ENCODE measurements at regions not wholly inside any gene's neighbourhood (a gene's known extent, or its start where the extent isn't known, plus 50 kb on each side); places are given as distances from the start of the nearest gene placed in this dataset.
"Not testable (repeated sequence)": the region's sequence is repeated elsewhere in the genome, so short reads cannot be mapped to it uniquely, and the experiment has no call there.

- no peak for DNase-seq (ENCODE audit: low read depth in 2 of 2)
Measured at GRCh38 chr3:153830552-153830951, 290.6 kb upstream of the ARHGEF26 start.

- no peak for DNase-seq (ENCODE audit: low read depth in 2 of 2)
Measured at GRCh38 chr3:153835540-153835939, 285.6 kb upstream of the ARHGEF26 start.

GRCh38 chr3:153840487-153840886 is 280.7 kb upstream of the ARHGEF26 start:
- DNase-seq (ENCODE audit: low read depth in 2 of 2): no peak

- no peak for DNase-seq (ENCODE audit: low read depth in 2 of 2)
Measured at GRCh38 chr3:153843994-153844393, 277.2 kb upstream of the ARHGEF26 start.

GRCh38 chr3:153845311-153845710 is 275.9 kb upstream of the ARHGEF26 start:
- DNase-seq (ENCODE audit: low read depth in 2 of 2): no peak

GRCh38 chr3:153848702-153849101 is 272.5 kb upstream of the ARHGEF26 start:
- DNase-seq (ENCODE audit: low read depth in 2 of 2): no peak

- DNase-seq (ENCODE audit: low read depth in 2 of 2): no peak
Measured at GRCh38 chr3:153852355-153852754, 268.8 kb upstream of the ARHGEF26 start.

GRCh38 chr3:153853163-153853562 is 268.0 kb upstream of the ARHGEF26 start:
- DNase-seq (ENCODE audit: low read depth in 2 of 2): no peak

- DNase-seq (ENCODE audit: low read depth in 2 of 2): no peak
Measured at GRCh38 chr3:153855772-153856171, 265.4 kb upstream of the ARHGEF26 start.

GRCh38 chr3:153856932-153857331 is 264.3 kb upstream of the ARHGEF26 start:
- no peak for DNase-seq (ENCODE audit: low read depth in 2 of 2)

- DNase-seq (ENCODE audit: low read depth in 2 of 2): no peak
Measured at GRCh38 chr3:153864793-153865192, 256.4 kb upstream of the ARHGEF26 start.

GRCh38 chr3:153866901-153867300 is 254.3 kb upstream of the ARHGEF26 start:
- no peak for DNase-seq (ENCODE audit: low read depth in 2 of 2)

GRCh38 chr3:153874348-153874747 is 246.8 kb upstream of the ARHGEF26 start:
- not testable (repeated sequence) for DNase-seq (ENCODE audit: low read depth in 2 of 2)

- no peak for DNase-seq (ENCODE audit: low read depth in 2 of 2)
Measured at GRCh38 chr3:153880493-153880892, 240.7 kb upstream of the ARHGEF26 start.

- DNase-seq (ENCODE audit: low read depth in 2 of 2): no peak
Measured at GRCh38 chr3:153881201-153881600, 240.0 kb upstream of the ARHGEF26 start.

- DNase-seq (ENCODE audit: low read depth in 2 of 2): no peak
Measured at GRCh38 chr3:153885359-153885758, 235.8 kb upstream of the ARHGEF26 start.

- no peak for DNase-seq (ENCODE audit: low read depth in 2 of 2)
Measured at GRCh38 chr3:153889905-153890334, 231.3 kb upstream of the ARHGEF26 start.

GRCh38 chr3:153892126-153892525 is 229.1 kb upstream of the ARHGEF26 start:
- DNase-seq (ENCODE audit: low read depth in 2 of 2): no peak

- no peak for DNase-seq (ENCODE audit: low read depth in 2 of 2)
Measured at GRCh38 chr3:153894857-153895256, 226.3 kb upstream of the ARHGEF26 start.

GRCh38 chr3:153896197-153896596 is 225.0 kb upstream of the ARHGEF26 start:
- DNase-seq (ENCODE audit: low read depth in 2 of 2): no peak

GRCh38 chr3:153897025-153897723 is 224.0 kb upstream of the ARHGEF26 start:
- no peak for DNase-seq (ENCODE audit: low read depth in 2 of 2)

GRCh38 chr3:153897842-153898241 is 223.3 kb upstream of the ARHGEF26 start:
- DNase-seq (ENCODE audit: low read depth in 2 of 2): no peak

GRCh38 chr3:153901152-153901551 is 220.0 kb upstream of the ARHGEF26 start:
- no peak for DNase-seq (ENCODE audit: low read depth in 2 of 2)

- no peak for DNase-seq (ENCODE audit: low read depth in 2 of 2)
Measured at GRCh38 chr3:153901991-153902390, 219.2 kb upstream of the ARHGEF26 start.
